GM23248 (cell line): ENCODE measurements at regions not wholly inside any gene's neighbourhood (a gene's known extent, or its start where the extent isn't known, plus 50 kb on each side); places are given as distances from the start of the nearest gene placed in this dataset.

Experiments
- EZH2 ChIP-seq: fragments of 200-600 bp; sonication (generic); IDR thresholded peaks from 2 replicates; pipeline ENCODE4 v1.6.1; 2018; ENCODE audit warnings: antibody characterized with exemption, mild to moderate bottlenecking; ENCODE audit not compliant: insufficient read depth, poor library complexity, severe bottlenecking
- EZH2phosphoT487 ChIP-seq: fragments of 200-600 bp; sonication (generic); IDR thresholded peaks from 2 replicates; pipeline ENCODE4 v1.6.1; 2018; ENCODE audit warnings: antibody characterized with exemption, moderate library complexity, mild to moderate bottlenecking, low read depth; ENCODE audit not compliant: insufficient read depth

DNA sequence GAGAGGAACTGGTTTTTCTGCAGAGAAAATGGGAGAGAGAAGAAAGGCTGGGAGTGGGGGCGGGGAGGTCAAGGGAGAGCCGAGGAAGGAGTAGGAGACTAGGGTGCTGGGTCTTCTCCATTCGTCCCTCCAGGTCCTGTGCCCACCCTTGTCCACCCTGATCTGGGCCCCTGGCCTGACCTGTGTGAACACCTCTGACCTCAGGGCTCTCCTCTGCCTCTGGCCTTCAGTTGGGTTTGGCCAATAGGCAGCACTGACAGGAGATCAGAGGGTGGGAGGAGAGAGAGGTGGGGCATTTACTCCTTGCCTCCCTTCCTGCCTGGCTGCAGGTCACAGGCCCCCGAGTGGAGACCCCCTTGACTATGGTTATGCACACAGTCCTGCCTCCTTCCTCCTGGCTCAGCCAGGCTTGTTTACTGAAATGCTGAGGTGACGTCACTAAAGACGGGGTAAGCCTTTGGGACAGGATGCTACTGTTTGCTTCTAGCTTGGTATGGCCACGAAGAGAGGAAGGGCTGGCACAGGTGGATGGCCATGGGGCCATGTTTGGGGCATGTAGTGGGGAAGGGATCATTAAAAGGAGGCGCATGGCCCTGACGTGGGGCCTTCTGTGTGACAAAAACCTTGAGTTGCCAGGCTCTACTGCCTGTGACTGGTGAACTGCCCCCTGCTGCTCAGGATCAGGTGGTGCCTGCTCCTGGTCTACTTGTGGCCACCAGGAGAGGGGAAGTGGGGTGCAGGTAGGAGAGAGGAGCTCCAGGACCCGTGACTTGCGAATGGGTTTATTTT, 248.7 kb upstream of the CSF3R start:
- TF ChIP-seq EZH2phosphoT487 = no peak
- no peak for TF ChIP-seq EZH2
